Pancreas (tissue), 10 donors: ENCODE measurements at regions not wholly inside any gene's neighbourhood (a gene's known extent, or its start where the extent isn't known, plus 50 kb on each side); places are given as distances from the start of the nearest gene placed in this dataset.

Experiments
- ATAC-seq, 4 donors: fragments of 200-7000 bp; cut with Tn5 transposase; one replicate each; pipeline versions ENCODE4 v1.8.0 to v1.9.1; 2020; ENCODE audit warnings: mild to moderate bottlenecking in 4 of 4, moderate library complexity in 4 of 4
- DNase-seq, 6 donors: peaks; one replicate each; pipeline ENCODE4 v3.0.0-alpha.2; 2020
- FAIRE-seq: peaks from 2 replicates; lab custom pipeline; 2012; peaks lifted over from hg19 to GRCh38; lab: Jason Lieb, UNC
- H3K27ac ChIP-seq, 4 donors: fragments of 200-600 bp; sonication (generic); 1 replicate in 3 of 4; 2 replicates in 1 of 4; pipeline versions ENCODE4 v1.5.0 to v1.8.0; 2020
- H3K27me3 ChIP-seq, 4 donors: fragments of 200-600 bp; one replicate each; pipeline ENCODE4 v1.8.0; 2021
- H3K36me3 ChIP-seq, 3 donors: fragments of 200-600 bp; sonication (generic) in 1 of 3; one replicate each; pipeline versions ENCODE4 v1.5.0 to v1.8.0; 2020 to 2021
- H3K4me1 ChIP-seq, 3 donors: fragments of 200-600 bp; one replicate each; pipeline ENCODE4 v1.8.0; 2021
- H3K4me3 ChIP-seq, 4 donors: fragments of 200-600 bp; sonication (generic) in 2 of 4; one replicate each; pipeline versions ENCODE4 v1.5.0 to v1.8.0; 2020 to 2021
- H3K9me3 ChIP-seq, 4 donors: fragments of 200-600 bp; one replicate each; pipeline ENCODE4 v1.8.0; 2021
- CTCF ChIP-seq, 4 donors: fragments of 200-600 bp; sonication (generic) in 3 of 4; IDR thresholded peaks; one replicate each; pipeline versions ENCODE4 v1.5.0 to v1.8.0; 2021; ENCODE audit warnings: antibody characterized with exemption in 4 of 4
- WGBS, 2 donors: extraction: QIAGEN DNeasy Blood & Tissue Kit; methylation state at CpG; one replicate each; pipeline ENCODE4 v1.1.7; 2013; 5-methylcytosine and 5-hydroxymethylcytosine counted together
- intact Hi-C, 3 donors: fragments of 100-400 bp; cut with DNase I; formaldehyde crosslinking; loops; one replicate each; pipeline versions ENCODE4 v1.11.1 to v1.14.2; 2022
- donor health status: healthy with polysubstance abuse.
- donor health status: DM: no; HTN: no; CAD: no; lungs with moderate emphysema.
- donor health status: DM: no; HTN: no; CAD: no.
- donor health status: control.
- donor health status: control.
- donor health status: Bipolar disorder and iron deficiency.
- donor health status: DM: yes; HTN: yes; CAD: no.
- donor health status: DM: no; HTN: no; CAD: no.
- donor health status: DM: no; HTN: no; CAD: no.
- donor health status: DM: yes; HTN: yes; CAD: no.

GRCh38 chr7:125246706-125247105 is 317.1 kb upstream of the POT1 start:
- no peaks in the 10 kb centered on the region for H3K27me3 ChIP-seq
- 44 to 73% methylated on average over 1 of the region's 1 CpG for WGBS, 2 donors
- no peak overlapping the region for H3K27ac ChIP-seq
- H3K36me3 ChIP-seq = no peaks in the 10 kb centered on the region
- no peaks in the 10 kb centered on the region for H3K9me3 ChIP-seq
- DNase-seq = no peak
- TF ChIP-seq CTCF (IDR thresholded peaks at IDR 0.05) = no peak
- no peak for ATAC-seq
- FAIRE-seq = no peak
- no peaks in the 10 kb centered on the region for H3K4me1 ChIP-seq
- intact Hi-C loops = no loop called here
- no peak overlapping the region for H3K4me3 ChIP-seq

GRCh38 chr7:125241548-125241947 is 311.9 kb upstream of the POT1 start:
- H3K36me3 ChIP-seq = no peaks in the 10 kb centered on the region
- no peak overlapping the region for H3K27ac ChIP-seq
- no peak for ATAC-seq
- no peak overlapping the region for H3K4me3 ChIP-seq
- peaks cover 0 to 4% (median 0%) of the 10 kb centered on the region in 4 donors for H3K9me3 ChIP-seq
- FAIRE-seq = no peak
- H3K27me3 ChIP-seq = no peaks in the 10 kb centered on the region
- intact Hi-C loops = no loop called here
- no peak for DNase-seq
- H3K4me1 ChIP-seq = no peaks in the 10 kb centered on the region
- no peak for TF ChIP-seq CTCF (IDR thresholded peaks at IDR 0.05)

DNA sequence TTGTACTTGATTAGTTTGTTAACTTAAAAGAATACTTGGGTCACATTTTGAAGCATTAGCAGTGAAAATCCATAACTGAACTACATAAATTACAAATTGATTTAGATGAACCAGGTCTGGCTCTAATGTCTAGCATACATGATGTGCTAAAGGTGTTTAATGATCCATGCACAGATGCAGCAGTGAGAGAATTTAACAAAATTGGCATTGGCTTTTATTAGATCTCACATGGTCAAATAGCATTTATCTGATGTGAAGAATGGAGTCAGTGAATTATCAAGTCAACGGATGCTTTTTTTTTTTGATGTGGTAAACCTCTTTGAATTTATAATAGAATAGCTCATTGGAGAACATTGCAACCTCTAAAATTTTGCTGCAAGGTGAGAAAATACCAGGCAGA is 293.0 kb upstream of the POT1 start:
- Histone ChIP-seq H3K4me1 (no peaks in the 10 kb centered on the region), H3K27ac (no peak overlapping the region), H3K4me3 (no peak overlapping the region), H3K9me3 (no peaks in the 10 kb centered on the region), H3K27me3 (no peaks in the 10 kb centered on the region), H3K36me3 (no peaks in the 10 kb centered on the region)
- FAIRE-seq (no peak), DNase-seq (no peak), ATAC-seq (no peak)
- intact Hi-C loops = no loop called here
- 69 to 96% methylated on average over 1 of the region's 1 CpG for WGBS, 2 donors
- no peak for TF ChIP-seq CTCF (IDR thresholded peaks at IDR 0.05)

- no peaks in the 10 kb centered on the region for H3K4me1 ChIP-seq
- DNase-seq = no peak
- no peaks in the 10 kb centered on the region for H3K36me3 ChIP-seq
- no peaks in the 10 kb centered on the region for H3K9me3 ChIP-seq
- intact Hi-C loops = no loop called here
- no peak for FAIRE-seq
- no peak overlapping the region for H3K4me3 ChIP-seq
- H3K27ac ChIP-seq = no peak overlapping the region
- ATAC-seq = no peak
- no peaks in the 10 kb centered on the region for H3K27me3 ChIP-seq
- WGBS, 2 donors = 60 to 70% methylated on average over 2 of the region's 2 CpGs
- TF ChIP-seq CTCF (IDR thresholded peaks at IDR 0.05) = no peak
Measured at GRCh38 chr7:125218076-125218475, 288.5 kb upstream of the POT1 start.

DNA sequence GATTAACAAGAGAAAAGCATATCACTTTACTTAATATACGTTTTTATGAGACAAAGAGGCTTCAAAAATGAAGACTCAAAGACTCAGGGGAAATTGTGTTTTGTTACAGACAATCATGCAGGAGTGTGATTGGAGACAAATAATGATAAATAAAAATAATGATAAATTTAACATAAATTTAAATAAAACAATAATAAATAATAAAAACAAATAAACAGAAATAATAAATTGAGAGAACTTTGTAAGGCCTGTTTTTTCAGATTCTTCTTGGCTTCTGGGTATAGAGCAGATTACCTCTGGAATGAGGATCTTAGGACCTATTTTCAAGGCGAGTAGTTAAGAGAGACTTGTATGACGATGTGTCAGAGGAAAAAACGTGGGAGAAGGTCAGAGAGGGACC is 271.4 kb upstream of the POT1 start:
- no peaks in the 10 kb centered on the region for H3K27me3 ChIP-seq
- no peaks in the 10 kb centered on the region for H3K9me3 ChIP-seq
- FAIRE-seq (no peak), ATAC-seq (no peak), DNase-seq (no peak)
- H3K4me3 ChIP-seq = no peak overlapping the region
- no peaks in the 10 kb centered on the region for H3K36me3 ChIP-seq
- TF ChIP-seq CTCF (IDR thresholded peaks at IDR 0.05) = no peak
- no peak overlapping the region for H3K27ac ChIP-seq
- WGBS, 2 donors = 51 to 60% methylated on average over 4 of the region's 4 CpGs
- no peaks in the 10 kb centered on the region for H3K4me1 ChIP-seq
- intact Hi-C loops = no loop called here
